GM23338 (cell line): ENCODE measurements at regions not wholly inside any gene's neighbourhood (a gene's known extent, or its start where the extent isn't known, plus 50 kb on each side); places are given as distances from the start of the nearest gene placed in this dataset.

Experiments used
- ATAC-seq: fragments of 200-7000 bp; cut with Tn5 transposase; 3 replicates; pipeline ENCODE4 v1.9.1; 2020
- DNase-seq: peaks from one replicate; pipeline ENCODE4 v3.0.0-alpha.2; 2015; ENCODE audit warnings: low spot score
- H2AFZ ChIP-seq: fragments of 200-600 bp; sonication (generic); 2 replicates; pipeline ENCODE4 v1.8.0; 2016; ENCODE audit warnings: antibody characterized with exemption, mild to moderate bottlenecking, moderate library complexity
- H3F3A ChIP-seq: fragments of 200-600 bp; sonication (generic); replicated peaks from 2 replicates; pipeline ENCODE4 v1.8.0; 2017; ENCODE audit warnings: antibody characterized with exemption, mixed run types, low read depth
- H3K27ac ChIP-seq: fragments of 200-600 bp; sonication (generic); 2 replicates; pipeline ENCODE4 v1.6.1; 2016; ENCODE audit warnings: low read depth
- H3K27me3 ChIP-seq: fragments of 200-600 bp; sonication (generic); 2 replicates; pipeline ENCODE4 v1.8.0; 2016; ENCODE audit warnings: mild to moderate bottlenecking, mixed run types, moderate library complexity; ENCODE audit not compliant: insufficient read depth
- H3K36me3 ChIP-seq: fragments of 200-600 bp; sonication (generic); 2 replicates; pipeline ENCODE4 v1.8.0; 2016; ENCODE audit warnings: mild to moderate bottlenecking; ENCODE audit not compliant: insufficient read depth
- H3K4me1 ChIP-seq: fragments of 200-600 bp; sonication (generic); 2 replicates; pipeline ENCODE4 v1.8.0; 2016; ENCODE audit warnings: mild to moderate bottlenecking, moderate library complexity; ENCODE audit not compliant: insufficient read depth
- H3K4me2 ChIP-seq: fragments of 200-600 bp; sonication (generic); 2 replicates; pipeline ENCODE4 v1.7.1; 2017; ENCODE audit warnings: mixed run types
- H3K4me3 ChIP-seq: fragments of 200-600 bp; sonication (generic); 2 replicates; pipeline ENCODE4 v1.6.1; 2016; ENCODE audit warnings: mixed run types
- H3K79me2 ChIP-seq: fragments of 200-600 bp; sonication (generic); replicated peaks from 2 replicates; pipeline ENCODE4 v1.8.0; 2017; ENCODE audit warnings: mild to moderate bottlenecking; ENCODE audit not compliant: insufficient read depth
- H3K9me2 ChIP-seq: fragments of 200-600 bp; sonication (generic); 2 replicates; pipeline ENCODE4 v1.8.0; 2017; ENCODE audit not compliant: insufficient read depth
- H4K20me1 ChIP-seq: fragments of 200-600 bp; sonication (generic); replicated peaks from 2 replicates; pipeline ENCODE4 v1.8.0; 2017; ENCODE audit warnings: mild to moderate bottlenecking; ENCODE audit not compliant: insufficient read depth
- H3K27ac Mint-ChIP-seq: 2 replicates; pipeline ENCODE4 v1.8.0; 2020; ENCODE audit warnings: inconsistent platforms, mild to moderate bottlenecking, moderate library complexity, mixed read lengths
- H3K27me3 Mint-ChIP-seq: 3 replicates; pipeline ENCODE4 v1.8.0; 2022; ENCODE audit warnings: low read depth, mild to moderate bottlenecking, moderate library complexity, mixed read lengths, inconsistent platforms; ENCODE audit not compliant: insufficient read depth, poor library complexity
- H3K36me3 Mint-ChIP-seq: 3 replicates; pipeline ENCODE4 v1.8.0; 2021; ENCODE audit warnings: low read depth, mild to moderate bottlenecking, inconsistent platforms, moderate library complexity, mixed read lengths
- H3K4me1 Mint-ChIP-seq: 3 replicates; pipeline ENCODE4 v1.8.0; 2020; ENCODE audit warnings: mild to moderate bottlenecking, inconsistent platforms, mixed read lengths
- H3K4me3 Mint-ChIP-seq: 3 replicates; pipeline ENCODE4 v1.8.0; 2021; ENCODE audit warnings: moderate library complexity, mild to moderate bottlenecking, inconsistent platforms, mixed read lengths
- H3K9me3 Mint-ChIP-seq: 3 replicates; pipeline ENCODE4 v1.8.0; 2020; ENCODE audit warnings: moderate library complexity, mild to moderate bottlenecking, inconsistent platforms, mixed read lengths
- CREB1 ChIP-seq: fragments of 250-450 bp; sonication (Bioruptor Pico); IDR thresholded peaks from 2 replicates; pipeline ENCODE4 v1.5.0; 2020; ENCODE audit warnings: low read depth, mild to moderate bottlenecking, moderate library complexity
- EZH2 ChIP-seq: fragments of 200-600 bp; sonication (generic); IDR thresholded peaks from one replicate; pipeline ENCODE4 v1.8.0; 2017; ENCODE audit warnings: antibody characterized with exemption, mild to moderate bottlenecking, low read depth; ENCODE audit not compliant: unreplicated experiment
- EZH2phosphoT487 ChIP-seq: fragments of 200-600 bp; sonication (generic); IDR thresholded peaks from one replicate; pipeline ENCODE4 v1.8.1; 2018; ENCODE audit warnings: antibody characterized with exemption; ENCODE audit not compliant: unreplicated experiment
- JUNB ChIP-seq: IDR thresholded peaks from one replicate; pipeline ENCODE4 v1.6.1; 2016; ENCODE audit warnings: antibody characterized with exemption; ENCODE audit not compliant: unreplicated experiment
- NANOG ChIP-seq: IDR thresholded peaks from 2 replicates; pipeline ENCODE4 v1.6.1; 2016; ENCODE audit warnings: antibody characterized with exemption, borderline replicate concordance
- POLR2AphosphoS5 ChIP-seq: IDR thresholded peaks from 2 replicates; pipeline ENCODE4 v1.6.1; 2016; ENCODE audit warnings: antibody characterized with exemption, low read depth
- STAT1 ChIP-seq: IDR thresholded peaks from one replicate; pipeline ENCODE4 v1.6.1; 2016; ENCODE audit warnings: antibody characterized with exemption; ENCODE audit not compliant: unreplicated experiment
- ZNF114 ChIP-seq: fragments of 250-450 bp; sonication (Bioruptor Pico); IDR thresholded peaks from 2 replicates; pipeline ENCODE4 v1.5.0; 2020; ENCODE audit warnings: mild to moderate bottlenecking, moderate library complexity
- ZNF331 ChIP-seq: fragments of 250-450 bp; sonication (Bioruptor Pico); IDR thresholded peaks from 2 replicates; pipeline ENCODE4 v1.5.0; 2020; ENCODE audit warnings: low read depth, mild to moderate bottlenecking, moderate library complexity
- TF ChIP-seq, protein P1 (sequence below): fragments of 250-450 bp; sonication (Bioruptor Pico); IDR thresholded peaks from 2 replicates; pipeline ENCODE4 v1.5.0; 2020; ENCODE audit warnings: mild to moderate bottlenecking, moderate library complexity
- TF ChIP-seq, protein P2 (sequence below): IDR thresholded peaks from 2 replicates; pipeline ENCODE4 v1.6.1; 2016; ENCODE audit warnings: antibody characterized with exemption
- TF ChIP-seq, protein P3 (sequence below): IDR thresholded peaks from one replicate; pipeline ENCODE4 v1.6.1; 2018; ENCODE audit warnings: antibody characterized with exemption; ENCODE audit not compliant: unreplicated experiment
- TF ChIP-seq, protein P4 (sequence below), 2 experiments: fragments of 200-600 bp in 1 of 2; sonication (generic) in 1 of 2; conservative IDR thresholded peaks; 2 replicates each; pipeline versions ENCODE4 v1.5.1 to v1.6.1; 2016 to 2017; ENCODE audit warnings: antibody characterized with exemption in 2 of 2, low read depth in 2 of 2, mild to moderate bottlenecking in 2 of 2, moderate library complexity in 1 of 2

DNA sequence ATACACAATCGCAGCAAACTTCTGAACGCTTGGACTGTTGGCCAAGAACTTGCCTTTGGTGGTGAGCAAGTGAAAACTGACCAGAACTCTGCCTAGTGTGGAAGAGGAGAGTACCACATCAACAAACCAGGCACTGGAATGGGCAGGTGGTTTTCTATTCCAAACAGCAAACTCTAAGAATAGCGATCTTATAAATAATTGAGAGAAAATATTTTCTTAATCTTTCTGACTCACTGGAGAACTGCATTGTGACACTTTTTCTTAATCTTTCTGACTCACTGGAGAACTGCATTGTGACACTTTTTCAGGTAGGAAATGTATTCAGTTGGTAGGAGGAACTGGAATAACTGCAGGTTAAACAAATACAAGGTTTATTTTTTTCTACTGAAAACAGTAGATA, 57.0 kb upstream of the SORBS2 start:
- no peak for TF ChIP-seq NANOG
- TF ChIP-seq EZH2 = no peak
- TF ChIP-seq, protein P1, sequence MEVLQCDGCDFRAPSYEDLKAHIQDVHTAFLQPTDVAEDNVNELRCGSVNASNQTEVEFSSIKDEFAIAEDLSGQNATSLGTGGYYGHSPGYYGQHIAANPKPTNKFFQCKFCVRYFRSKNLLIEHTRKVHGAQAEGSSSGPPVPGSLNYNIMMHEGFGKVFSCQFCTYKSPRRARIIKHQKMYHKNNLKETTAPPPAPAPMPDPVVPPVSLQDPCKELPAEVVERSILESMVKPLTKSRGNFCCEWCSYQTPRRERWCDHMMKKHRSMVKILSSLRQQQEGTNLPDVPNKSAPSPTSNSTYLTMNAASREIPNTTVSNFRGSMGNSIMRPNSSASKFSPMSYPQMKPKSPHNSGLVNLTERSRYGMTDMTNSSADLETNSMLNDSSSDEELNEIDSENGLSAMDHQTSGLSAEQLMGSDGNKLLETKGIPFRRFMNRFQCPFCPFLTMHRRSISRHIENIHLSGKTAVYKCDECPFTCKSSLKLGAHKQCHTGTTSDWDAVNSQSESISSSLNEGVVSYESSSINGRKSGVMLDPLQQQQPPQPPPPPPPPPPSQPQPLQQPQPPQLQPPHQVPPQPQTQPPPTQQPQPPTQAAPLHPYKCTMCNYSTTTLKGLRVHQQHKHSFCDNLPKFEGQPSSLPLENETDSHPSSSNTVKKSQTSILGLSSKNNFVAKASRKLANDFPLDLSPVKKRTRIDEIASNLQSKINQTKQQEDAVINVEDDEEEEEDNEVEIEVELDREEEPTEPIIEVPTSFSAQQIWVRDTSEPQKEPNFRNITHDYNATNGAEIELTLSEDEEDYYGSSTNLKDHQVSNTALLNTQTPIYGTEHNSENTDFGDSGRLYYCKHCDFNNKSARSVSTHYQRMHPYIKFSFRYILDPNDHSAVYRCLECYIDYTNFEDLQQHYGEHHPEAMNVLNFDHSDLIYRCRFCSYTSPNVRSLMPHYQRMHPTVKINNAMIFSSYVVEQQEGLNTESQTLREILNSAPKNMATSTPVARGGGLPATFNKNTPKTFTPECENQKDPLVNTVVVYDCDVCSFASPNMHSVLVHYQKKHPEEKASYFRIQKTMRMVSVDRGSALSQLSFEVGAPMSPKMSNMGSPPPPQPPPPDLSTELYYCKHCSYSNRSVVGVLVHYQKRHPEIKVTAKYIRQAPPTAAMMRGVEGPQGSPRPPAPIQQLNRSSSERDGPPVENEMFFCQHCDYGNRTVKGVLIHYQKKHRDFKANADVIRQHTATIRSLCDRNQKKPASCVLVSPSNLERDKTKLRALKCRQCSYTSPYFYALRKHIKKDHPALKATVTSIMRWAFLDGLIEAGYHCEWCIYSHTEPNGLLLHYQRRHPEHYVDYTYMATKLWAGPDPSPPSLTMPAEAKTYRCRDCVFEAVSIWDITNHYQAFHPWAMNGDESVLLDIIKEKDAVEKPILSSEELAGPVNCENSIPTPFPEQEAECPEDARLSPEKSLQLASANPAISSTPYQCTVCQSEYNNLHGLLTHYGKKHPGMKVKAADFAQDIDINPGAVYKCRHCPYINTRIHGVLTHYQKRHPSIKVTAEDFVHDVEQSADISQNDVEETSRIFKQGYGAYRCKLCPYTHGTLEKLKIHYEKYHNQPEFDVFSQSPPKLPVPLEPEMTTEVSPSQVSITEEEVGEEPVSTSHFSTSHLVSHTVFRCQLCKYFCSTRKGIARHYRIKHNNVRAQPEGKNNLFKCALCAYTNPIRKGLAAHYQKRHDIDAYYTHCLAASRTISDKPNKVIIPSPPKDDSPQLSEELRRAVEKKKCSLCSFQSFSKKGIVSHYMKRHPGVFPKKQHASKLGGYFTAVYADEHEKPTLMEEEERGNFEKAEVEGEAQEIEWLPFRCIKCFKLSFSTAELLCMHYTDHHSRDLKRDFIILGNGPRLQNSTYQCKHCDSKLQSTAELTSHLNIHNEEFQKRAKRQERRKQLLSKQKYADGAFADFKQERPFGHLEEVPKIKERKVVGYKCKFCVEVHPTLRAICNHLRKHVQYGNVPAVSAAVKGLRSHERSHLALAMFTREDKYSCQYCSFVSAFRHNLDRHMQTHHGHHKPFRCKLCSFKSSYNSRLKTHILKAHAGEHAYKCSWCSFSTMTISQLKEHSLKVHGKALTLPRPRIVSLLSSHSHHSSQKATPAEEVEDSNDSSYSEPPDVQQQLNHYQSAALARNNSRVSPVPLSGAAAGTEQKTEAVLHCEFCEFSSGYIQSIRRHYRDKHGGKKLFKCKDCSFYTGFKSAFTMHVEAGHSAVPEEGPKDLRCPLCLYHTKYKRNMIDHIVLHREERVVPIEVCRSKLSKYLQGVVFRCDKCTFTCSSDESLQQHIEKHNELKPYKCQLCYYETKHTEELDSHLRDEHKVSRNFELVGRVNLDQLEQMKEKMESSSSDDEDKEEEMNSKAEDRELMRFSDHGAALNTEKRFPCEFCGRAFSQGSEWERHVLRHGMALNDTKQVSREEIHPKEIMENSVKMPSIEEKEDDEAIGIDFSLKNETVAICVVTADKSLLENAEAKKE = no peak
- no peak for TF ChIP-seq ZNF331 (CRISPR knock-in tag)
- no peak for TF ChIP-seq ZNF114 (CRISPR knock-in tag)
- no peak for TF ChIP-seq EZH2phosphoT487
- TF ChIP-seq, protein P2, sequence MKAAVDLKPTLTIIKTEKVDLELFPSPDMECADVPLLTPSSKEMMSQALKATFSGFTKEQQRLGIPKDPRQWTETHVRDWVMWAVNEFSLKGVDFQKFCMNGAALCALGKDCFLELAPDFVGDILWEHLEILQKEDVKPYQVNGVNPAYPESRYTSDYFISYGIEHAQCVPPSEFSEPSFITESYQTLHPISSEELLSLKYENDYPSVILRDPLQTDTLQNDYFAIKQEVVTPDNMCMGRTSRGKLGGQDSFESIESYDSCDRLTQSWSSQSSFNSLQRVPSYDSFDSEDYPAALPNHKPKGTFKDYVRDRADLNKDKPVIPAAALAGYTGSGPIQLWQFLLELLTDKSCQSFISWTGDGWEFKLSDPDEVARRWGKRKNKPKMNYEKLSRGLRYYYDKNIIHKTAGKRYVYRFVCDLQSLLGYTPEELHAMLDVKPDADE = no peak
- TF ChIP-seq, protein P3, sequence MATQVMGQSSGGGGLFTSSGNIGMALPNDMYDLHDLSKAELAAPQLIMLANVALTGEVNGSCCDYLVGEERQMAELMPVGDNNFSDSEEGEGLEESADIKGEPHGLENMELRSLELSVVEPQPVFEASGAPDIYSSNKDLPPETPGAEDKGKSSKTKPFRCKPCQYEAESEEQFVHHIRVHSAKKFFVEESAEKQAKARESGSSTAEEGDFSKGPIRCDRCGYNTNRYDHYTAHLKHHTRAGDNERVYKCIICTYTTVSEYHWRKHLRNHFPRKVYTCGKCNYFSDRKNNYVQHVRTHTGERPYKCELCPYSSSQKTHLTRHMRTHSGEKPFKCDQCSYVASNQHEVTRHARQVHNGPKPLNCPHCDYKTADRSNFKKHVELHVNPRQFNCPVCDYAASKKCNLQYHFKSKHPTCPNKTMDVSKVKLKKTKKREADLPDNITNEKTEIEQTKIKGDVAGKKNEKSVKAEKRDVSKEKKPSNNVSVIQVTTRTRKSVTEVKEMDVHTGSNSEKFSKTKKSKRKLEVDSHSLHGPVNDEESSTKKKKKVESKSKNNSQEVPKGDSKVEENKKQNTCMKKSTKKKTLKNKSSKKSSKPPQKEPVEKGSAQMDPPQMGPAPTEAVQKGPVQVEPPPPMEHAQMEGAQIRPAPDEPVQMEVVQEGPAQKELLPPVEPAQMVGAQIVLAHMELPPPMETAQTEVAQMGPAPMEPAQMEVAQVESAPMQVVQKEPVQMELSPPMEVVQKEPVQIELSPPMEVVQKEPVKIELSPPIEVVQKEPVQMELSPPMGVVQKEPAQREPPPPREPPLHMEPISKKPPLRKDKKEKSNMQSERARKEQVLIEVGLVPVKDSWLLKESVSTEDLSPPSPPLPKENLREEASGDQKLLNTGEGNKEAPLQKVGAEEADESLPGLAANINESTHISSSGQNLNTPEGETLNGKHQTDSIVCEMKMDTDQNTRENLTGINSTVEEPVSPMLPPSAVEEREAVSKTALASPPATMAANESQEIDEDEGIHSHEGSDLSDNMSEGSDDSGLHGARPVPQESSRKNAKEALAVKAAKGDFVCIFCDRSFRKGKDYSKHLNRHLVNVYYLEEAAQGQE = no peak
- TF ChIP-seq CREB1 = no peak
- no peak for TF ChIP-seq JUNB
- TF ChIP-seq, protein P4, sequence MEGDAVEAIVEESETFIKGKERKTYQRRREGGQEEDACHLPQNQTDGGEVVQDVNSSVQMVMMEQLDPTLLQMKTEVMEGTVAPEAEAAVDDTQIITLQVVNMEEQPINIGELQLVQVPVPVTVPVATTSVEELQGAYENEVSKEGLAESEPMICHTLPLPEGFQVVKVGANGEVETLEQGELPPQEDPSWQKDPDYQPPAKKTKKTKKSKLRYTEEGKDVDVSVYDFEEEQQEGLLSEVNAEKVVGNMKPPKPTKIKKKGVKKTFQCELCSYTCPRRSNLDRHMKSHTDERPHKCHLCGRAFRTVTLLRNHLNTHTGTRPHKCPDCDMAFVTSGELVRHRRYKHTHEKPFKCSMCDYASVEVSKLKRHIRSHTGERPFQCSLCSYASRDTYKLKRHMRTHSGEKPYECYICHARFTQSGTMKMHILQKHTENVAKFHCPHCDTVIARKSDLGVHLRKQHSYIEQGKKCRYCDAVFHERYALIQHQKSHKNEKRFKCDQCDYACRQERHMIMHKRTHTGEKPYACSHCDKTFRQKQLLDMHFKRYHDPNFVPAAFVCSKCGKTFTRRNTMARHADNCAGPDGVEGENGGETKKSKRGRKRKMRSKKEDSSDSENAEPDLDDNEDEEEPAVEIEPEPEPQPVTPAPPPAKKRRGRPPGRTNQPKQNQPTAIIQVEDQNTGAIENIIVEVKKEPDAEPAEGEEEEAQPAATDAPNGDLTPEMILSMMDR (conservative IDR thresholded peaks at IDR 0.05; ENCODE audit: low read depth in 2 of 2) = no peak
- TF ChIP-seq POLR2AphosphoS5 = no peak
- no peak for TF ChIP-seq STAT1
- ATAC-seq = no peak
- H3K36me3 ChIP-seq = no peaks in the 10 kb centered on the region
- no peaks in the 10 kb centered on the region for H3K27me3 ChIP-seq
- peaks cover 21% of the 10 kb centered on the region for H3K4me1 ChIP-seq
- H4K20me1 ChIP-seq = no peaks in the 10 kb centered on the region
- no peak overlapping the region for H3K4me2 ChIP-seq
- H3K79me2 ChIP-seq = no peaks in the 10 kb centered on the region
- DNase-seq = no peak
- Mint-ChIP-seq H3K27ac (no peak overlapping the region), H3K4me3 (no peak overlapping the region), H3K4me1 (peaks cover 38% of the 10 kb centered on the region), H3K9me3 (no peaks in the 10 kb centered on the region), H3K27me3 (peaks cover 5% of the 10 kb centered on the region), H3K36me3 (no peaks in the 10 kb centered on the region)
- no peaks in the 10 kb centered on the region for H3K9me2 ChIP-seq
- H3K4me3 ChIP-seq = no peak overlapping the region
- H3K27ac ChIP-seq = no peak overlapping the region
- H3F3A ChIP-seq = no peaks in the 10 kb centered on the region
- H2AFZ ChIP-seq = peak overlapping the region; percentile 70
